GM18519 (cell line): ENCODE measurements at regions not wholly inside any gene's neighbourhood (a gene's known extent, or its start where the extent isn't known, plus 50 kb on each side); places are given as distances from the start of the nearest gene placed in this dataset.

Experiments used
- ATAC-seq: cut with Tn5 transposase; IDR thresholded peaks from one replicate; pipeline ENCODE4 v1.9.1; 2021; ENCODE audit warnings: mild to moderate bottlenecking, moderate library complexity; ENCODE audit not compliant: unreplicated experiment, low FRiP score

DNA sequence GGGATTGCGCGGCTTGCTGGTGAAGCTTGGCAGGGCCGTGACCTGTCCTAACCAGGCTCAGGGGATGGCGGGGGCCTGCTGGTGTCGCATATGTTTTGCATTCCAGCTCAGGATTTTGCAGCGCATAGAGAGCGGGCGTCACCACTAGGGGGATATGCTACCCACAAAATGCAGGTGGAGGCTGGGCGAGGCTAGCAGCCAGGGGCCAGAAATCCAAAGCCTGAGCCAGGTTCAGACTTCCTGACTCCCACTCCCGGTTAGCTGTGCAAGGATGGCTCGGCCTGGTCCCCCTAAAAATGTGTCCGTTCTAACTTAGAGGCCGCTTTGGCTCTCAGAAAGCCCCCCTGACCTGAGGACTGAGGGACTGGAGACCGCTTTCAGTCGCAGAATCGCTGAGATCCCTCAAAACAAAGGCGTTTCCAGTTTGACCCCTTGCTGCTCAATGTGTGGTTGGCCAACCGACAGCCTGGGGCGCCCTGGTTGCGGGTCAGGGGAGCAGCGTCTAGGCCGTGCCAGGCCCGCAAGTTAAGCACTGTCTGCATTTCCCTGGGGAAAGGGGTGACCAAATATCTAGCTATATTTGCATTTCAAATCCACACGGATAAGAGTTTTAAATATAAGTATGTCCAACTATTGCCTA lies 361.1 kb upstream of the AMELY start:
- no peak for ATAC-seq

DNA sequence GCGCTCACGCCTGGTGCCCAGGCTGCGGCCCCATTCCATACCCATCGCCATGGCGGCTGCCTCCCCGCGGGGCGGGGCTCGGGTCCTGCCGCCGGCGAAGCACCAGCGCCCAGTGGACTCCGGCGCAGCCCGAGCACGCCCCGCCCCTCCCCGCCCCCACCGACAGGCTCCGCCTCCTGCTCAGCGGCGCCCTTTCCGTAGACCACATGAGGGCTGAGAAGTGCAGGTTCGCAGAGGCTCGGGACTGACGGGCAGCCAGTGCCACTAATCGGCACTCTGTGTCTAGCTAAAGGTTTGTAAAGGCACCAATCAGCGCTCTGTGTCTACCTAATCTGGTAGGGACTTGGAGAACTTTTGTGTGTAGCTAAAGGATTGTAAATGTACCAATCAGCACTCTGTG lies 352.2 kb upstream of the AMELY start:
- ATAC-seq, result no peak

DNA sequence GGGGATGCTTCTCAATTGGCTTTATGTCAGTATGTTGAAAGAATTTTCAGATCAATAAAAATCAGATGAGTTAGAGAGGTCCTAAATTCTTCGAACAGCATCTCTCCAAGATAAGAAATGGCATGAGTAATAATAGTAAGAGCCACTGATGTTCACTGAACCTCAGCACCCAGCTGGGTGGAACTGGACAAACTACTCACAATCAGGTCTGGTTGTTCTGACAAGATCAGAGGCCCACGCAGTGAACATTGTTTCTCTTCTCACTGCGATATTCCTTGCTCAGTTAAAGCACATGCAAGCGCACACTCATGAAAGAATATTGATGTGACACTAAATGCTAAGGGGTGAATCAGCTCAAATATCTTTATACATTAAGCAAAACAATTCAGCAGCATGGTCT lies 351.0 kb upstream of the AMELY start:
- no peak for ATAC-seq

DNA sequence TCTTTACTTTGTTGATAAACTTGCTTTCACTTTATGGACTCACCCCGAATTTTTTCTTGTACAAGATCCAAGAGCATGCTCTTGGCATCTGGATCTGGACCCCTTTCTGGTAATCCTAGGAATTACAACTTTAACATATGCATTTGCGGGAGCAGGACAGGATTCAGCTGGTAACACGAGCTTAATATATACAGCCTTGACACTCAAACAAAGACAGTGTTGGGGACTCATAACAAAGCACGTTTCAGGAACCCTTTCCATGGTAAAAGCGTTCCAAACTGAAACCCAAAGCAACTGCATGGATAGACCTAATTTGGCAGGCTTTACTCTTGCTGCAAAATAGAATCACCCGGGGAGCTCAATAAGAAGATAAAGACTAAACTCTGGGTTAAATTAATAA lies 349.7 kb upstream of the AMELY start:
- ATAC-seq, result no peak

DNA sequence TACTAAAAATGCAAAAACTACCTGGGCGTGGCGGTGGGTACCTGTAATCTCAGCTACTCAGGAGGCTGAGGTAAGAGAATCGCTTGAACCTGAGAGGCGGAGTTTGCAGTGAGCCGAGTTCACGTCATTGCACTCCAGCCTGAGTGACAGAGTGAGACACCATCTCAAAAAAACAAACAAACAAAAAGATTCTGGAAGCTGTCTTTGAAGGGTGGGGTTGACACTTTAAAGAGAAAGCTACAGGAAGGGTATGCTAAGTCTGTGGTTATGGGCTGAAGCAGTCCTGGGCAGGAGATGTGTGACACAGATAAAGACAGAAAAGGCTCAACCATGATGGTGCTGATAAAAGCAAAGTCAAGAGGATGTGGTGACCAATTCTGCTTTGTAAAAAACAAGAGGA lies 328.5 kb upstream of the AMELY start:
- ATAC-seq, result no peak

DNA sequence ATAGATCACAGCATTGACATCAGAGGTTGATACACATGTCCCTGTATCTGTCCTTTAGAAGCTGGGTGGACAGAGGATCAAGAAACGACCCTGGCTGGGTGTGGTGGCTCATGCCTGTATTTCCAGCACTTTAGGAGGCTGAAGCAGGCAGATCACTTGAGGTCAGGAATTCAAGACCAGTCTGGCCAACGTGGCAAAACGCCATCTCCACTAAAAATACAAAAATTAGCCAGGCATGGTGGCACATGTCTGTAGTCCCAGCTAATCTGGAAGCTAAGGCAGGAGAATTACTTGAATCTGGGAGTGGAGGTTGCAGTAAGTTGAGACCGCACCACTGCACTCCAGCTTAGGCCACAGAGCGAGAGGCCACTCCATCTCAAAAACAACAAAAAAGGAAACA lies 300.4 kb upstream of the AMELY start:
- no peak for ATAC-seq

DNA sequence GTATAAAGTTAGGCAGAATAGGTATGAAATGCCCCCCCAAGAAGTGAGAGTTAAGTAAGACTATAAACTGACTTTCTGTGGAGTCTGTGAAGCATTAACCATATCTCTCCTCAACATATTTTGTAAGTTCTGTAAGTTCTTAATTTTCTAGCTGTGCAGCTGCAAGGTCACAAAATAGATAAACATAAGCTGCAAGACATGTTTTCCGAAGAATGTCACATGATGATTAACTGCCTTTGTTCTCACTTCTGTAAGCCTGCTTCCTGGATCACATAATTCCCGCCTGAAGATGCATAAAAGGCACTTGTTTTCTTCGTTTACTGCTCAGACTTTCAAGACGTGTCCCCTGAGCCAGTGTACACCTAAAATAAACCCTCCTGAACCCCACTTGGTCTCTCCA lies 292.9 kb upstream of the AMELY start:
- ATAC-seq, result no peak

DNA sequence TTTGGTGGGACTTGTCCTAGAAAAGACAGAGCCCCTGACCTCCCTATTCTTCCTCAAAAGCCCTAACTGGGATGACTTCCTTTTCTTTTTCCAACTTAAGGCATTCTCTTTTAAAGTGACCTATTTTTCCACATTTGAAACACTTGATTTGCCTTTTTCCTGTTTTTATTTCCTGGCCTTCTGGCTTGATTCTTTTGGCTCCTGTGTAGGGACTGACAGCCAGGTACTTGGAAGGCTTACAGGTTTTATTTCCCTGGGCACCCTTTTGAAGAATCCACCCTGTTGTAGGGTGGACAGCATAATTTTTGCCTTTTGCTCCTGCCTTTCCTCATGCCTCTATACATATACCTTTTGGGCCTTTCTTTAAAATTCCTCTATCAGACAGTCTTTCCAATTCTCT lies 271.0 kb upstream of the AMELY start:
- no peak for ATAC-seq

DNA sequence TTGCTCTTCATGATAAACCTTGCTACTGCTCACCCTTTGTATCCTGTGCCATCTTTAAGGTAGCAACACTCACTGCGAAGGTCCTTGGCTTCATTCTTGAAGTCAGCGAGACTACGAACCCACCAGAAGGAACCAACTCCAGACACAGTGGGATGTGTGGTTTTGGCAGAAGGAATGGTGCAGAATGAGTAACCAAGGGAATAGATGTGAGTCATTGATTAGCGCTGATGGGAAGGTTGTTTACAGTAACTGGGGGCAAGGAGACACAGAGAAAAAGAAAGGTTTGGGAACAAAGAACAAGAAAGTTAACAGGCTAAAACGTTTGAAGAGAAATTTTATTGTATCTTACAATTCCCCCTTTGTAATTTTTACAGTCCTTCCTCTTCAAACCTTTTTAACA lies 266.1 kb upstream of the AMELY start:
- no peak for ATAC-seq

DNA sequence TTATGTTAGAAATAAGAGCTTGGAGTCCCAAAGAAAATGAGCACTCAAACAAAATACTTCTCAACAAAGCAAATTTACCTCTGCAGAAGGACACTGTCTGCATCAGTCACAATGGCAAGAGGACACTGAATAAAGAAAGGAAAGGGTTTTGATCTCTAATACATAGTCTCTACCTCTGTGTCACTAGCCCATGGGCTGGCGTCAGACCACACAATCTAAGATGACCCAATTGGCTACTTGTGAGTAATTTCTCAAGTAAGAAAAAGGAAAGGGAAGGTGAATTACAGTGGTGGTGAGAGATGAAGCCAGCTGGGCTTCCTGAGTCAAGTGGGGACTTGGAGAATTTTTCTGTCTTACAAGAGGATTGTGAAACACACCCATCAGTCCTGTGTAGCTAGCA lies 257.9 kb upstream of the AMELY start:
- no peak for ATAC-seq

DNA sequence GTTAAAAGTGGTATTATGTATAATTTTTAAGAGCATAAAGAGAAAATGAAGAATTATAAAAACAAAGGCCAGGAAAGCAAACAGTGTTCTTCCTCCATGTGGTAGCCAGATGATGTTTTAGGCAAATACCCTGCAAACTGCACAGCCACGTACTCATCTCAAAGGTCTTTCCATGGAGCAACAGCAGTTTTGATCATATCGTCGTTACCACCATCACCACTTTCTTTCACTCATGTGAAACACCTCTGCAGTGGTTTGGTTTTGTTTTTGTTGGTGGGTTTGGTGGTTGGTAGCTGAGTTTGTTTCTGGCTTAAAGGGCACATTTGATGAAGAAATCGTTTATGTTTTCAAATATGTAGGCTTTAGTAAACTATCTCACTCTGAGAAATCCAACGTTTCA lies 229.9 kb upstream of the AMELY start:
- ATAC-seq, result no peak
